HG02885 (cell line): ENCODE measurements at regions not wholly inside any gene's neighbourhood (a gene's known extent, or its start where the extent isn't known, plus 50 kb on each side); places are given as distances from the start of the nearest gene placed in this dataset.
"Not testable (repeated sequence)": the region's sequence is repeated elsewhere in the genome, so short reads cannot be mapped to it uniquely, and the experiment has no call there.

Experiments used
- ATAC-seq: cut with Tn5 transposase; IDR thresholded peaks from one replicate; pipeline ENCODE4 v1.9.1; 2021; ENCODE audit warnings: mild to moderate bottlenecking; ENCODE audit not compliant: unreplicated experiment, poor library complexity

GRCh38 chr14:97117693-97118092 lies 320.5 kb downstream of the VRK1 start:
- ATAC-seq, result no peak

DNA sequence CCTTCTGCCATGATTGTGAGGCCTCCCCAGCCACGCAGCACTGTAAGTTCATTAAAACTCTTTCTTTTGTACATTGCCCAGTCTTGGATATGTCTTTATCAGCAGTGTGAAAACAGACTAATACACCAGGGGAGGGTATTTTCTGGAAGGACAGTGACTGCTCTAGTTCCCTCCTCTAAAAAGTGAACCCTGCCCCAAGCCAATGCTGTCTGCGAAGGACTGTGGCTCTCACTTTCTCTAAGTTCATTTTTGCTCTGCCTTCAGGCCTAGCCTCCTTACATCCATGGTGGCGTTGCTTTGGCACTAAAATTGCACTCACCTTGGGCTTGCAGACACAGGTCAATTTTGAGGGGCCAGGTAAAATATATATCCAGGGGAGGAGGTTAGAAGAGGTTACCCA lies 323.0 kb downstream of the VRK1 start:
- no peak for ATAC-seq

GRCh38 chr14:97120611-97121031 lies 323.4 kb downstream of the VRK1 start:
- ATAC-seq, result peak; percentile 57

DNA sequence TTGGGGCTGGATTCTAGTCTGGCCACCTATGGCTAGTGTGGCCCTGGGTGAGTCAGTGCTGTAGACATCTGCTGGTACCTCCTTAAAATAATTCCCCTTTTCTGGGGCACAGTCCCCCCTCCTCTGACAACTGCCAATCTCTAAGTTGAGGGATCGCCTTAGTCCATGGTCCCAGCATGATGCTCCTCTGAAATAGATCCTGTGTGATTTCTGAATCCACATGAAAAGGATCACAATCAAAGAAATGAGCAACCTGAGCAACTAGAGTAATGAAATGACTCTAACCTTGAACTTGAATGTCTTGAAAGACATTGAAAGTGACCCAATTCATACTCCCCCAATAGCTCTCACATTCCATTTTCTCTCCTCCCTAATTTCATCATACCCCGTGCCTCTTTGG lies 332.5 kb downstream of the VRK1 start:
- no peak for ATAC-seq

- not testable (repeated sequence) for ATAC-seq
These were observed 338.7 kb downstream of the VRK1 start for GRCh38 chr14:97135847-97136246.

DNA sequence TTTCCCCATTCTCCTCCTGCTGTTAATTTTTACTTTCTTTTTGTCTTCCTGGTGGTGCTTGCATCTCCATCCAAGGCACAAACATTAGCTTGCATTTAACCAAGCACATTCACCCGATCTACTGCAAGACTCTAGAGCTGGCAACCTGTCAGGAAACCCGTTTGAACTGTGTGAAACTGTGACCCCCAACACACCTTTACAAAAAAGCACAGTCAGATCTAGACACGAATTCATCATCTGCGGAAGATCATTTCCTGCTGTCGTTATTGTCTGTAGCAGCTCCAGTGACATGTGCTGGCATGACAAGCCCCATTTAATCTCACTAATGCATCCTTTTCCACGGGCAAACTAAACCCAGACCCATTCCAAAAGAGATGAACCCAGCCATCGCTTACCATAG lies 340.5 kb downstream of the VRK1 start:
- no peak for ATAC-seq

DNA sequence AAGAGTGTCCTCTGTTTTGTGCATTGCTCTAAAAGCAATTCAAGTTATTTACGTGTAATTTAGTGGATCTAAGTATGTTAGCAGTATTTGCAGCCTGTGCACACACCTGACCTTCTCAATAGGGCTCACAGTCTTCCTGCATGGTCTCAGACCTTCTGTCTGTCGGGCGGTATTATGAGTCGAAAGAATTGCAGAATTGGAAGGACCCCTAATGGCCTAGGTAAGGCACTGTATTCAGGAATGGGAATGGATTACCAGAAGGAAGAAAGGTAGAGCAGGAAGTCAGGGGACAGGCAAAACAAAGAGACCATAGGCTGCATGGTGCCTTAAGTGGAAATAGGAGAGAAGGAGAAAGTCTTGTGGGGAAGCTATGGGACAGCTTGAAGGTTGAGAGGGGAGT lies 341.6 kb downstream of the VRK1 start:
- ATAC-seq, result no peak

DNA sequence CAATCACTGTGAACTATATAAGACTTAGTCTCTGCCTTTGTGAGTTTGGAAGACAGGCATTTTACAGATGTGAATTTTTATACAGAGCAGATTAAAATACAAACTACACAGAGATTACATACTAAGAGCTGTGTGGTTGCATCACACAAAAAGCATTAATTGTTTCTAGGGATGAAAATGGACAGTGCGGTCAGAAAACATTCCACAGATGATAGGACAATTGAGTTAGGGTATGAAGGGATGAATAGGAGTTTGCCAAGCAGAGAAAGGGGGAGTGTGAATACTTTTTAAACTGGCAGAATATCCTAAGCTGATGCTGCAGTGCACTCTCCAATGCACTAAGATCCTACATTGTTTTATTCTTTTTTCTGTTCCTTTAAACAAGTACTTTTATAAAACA lies 345.8 kb downstream of the VRK1 start:
- ATAC-seq, result no peak

GRCh38 chr14:97143456-97143855 lies 346.3 kb downstream of the VRK1 start:
- no peak for ATAC-seq

- ATAC-seq, result not testable (repeated sequence)
These were observed 350.8 kb downstream of the VRK1 start for GRCh38 chr14:97148021-97148420.

DNA sequence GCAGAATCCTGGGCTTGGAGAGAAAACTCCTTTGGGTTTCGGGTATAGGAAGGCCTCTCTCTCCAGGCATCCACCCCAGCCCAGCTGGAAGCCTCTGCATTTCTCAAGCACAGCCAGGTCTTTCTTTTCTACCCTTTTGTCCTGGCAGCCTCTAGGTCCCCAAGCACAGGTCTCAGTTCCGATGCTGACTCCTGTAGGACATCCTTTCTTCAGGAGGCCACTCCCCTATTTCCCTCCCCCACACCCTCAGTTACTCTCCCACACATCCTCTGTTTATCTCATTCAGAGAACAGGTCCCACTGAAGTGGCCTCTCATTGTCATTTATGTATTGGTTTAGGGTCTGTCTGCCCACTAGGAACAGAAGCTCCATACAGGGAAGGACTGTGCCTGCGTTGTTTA lies 352.6 kb downstream of the VRK1 start:
- no peak for ATAC-seq

- no peak for ATAC-seq
These were observed 356.3 kb downstream of the VRK1 start for GRCh38 chr14:97153527-97153926.

DNA sequence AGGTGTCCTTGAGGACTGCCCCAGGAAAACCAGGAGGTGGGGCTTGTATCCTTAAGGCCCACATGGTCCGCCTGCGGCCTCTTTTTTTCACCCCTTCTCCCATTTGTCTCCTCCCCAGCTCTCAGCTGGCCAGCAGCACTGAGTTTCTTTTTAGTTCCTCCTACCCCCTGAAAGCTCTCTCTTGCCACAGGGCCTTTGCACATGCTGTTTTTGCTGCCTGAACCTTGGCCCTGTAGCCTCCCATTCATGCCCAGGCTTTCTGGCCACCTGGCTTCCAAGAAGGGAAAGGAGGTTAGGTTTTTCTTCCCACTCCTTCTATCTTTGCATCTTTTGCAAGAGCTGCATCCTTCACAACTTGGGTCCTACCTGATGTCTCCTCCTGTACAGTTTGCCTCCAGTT lies 358.1 kb downstream of the VRK1 start:
- ATAC-seq, result no peak

DNA sequence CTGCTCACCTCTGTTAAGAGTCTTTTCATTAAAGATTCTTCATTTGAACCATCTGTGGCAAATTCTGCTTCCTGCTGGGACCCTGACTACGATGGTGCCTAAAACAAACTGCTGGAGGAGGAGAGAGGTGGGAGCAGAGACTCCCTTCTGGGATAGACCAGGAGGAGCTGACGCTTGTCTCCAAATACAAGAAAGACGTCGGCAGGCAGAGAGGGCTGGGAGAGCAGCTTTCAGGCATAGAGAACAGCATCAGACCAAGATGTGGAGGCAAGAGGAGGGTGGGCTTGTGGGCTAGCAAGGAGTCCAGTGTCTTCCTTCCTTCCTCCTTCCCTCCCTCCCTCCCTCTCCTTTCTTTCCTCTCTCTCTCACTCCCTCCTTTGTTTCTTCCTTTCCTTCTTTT lies 358.6 kb downstream of the VRK1 start:
- ATAC-seq, result no peak

GRCh38 chr14:97156705-97157104 lies 359.5 kb downstream of the VRK1 start:
- no peak for ATAC-seq

DNA sequence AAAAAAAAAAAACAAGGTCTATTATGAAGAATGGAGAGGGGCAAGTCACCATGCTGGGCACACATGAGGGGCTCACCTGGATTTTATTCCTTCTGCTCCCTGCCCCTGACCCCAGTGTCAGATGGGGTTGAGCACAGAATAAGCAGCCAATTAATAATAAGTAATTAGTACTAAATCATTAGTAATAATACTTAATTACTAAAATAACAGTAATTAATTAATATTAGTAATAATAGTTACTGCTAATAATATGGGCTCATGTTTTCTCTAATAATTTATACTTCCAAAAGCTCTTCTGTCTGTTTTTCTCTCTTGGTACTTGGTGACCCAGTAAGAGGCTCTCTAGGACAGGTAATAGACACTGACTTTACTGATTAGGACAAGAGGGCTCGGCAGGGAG lies 360.9 kb downstream of the VRK1 start:
- no peak for ATAC-seq

- ATAC-seq, result no peak
These were observed 361.9 kb downstream of the VRK1 start for GRCh38 chr14:97159124-97159523.

- no peak for ATAC-seq
These were observed 365.4 kb downstream of the VRK1 start for GRCh38 chr14:97162621-97163020.

GRCh38 chr14:97164021-97164420 lies 366.8 kb downstream of the VRK1 start:
- ATAC-seq, result no peak

DNA sequence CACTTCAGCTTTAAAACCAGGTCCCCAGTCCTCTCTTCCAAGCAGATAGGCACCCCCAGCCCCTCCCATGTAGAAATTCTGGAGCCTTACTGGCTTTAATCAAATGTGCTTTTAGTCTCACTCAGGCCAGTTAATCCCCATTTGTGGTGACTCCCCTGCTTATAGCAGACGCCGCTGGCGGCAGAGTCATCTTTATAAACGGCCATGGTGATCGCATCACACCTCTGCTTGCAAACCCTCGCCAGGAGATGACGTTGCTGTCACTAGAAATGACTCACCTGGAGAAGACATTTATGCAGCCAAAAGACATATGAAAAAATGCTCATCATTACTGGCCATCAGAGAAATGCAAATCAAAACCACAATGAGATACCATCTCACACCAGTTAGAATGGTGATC lies 369.3 kb downstream of the VRK1 start:
- ATAC-seq, result no peak

DNA sequence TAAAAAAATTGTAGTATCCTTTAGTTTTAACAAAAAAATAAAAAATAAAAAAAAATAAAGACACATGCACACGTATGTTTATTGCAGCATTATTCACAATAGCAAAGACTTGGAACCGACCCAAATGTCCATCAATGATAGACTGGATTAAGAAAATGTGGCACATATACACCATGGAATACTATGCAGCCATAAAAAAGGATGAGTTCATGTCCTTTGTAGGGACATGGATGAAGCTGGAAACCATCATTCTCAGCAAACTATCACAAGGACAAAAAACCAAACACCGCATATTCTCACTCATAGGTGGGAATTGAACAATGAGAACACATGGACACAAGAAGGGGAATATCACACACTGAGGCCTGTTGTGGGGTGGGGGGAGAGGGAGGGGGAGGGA lies 370.4 kb downstream of the VRK1 start:
- ATAC-seq, result not testable (repeated sequence)

DNA sequence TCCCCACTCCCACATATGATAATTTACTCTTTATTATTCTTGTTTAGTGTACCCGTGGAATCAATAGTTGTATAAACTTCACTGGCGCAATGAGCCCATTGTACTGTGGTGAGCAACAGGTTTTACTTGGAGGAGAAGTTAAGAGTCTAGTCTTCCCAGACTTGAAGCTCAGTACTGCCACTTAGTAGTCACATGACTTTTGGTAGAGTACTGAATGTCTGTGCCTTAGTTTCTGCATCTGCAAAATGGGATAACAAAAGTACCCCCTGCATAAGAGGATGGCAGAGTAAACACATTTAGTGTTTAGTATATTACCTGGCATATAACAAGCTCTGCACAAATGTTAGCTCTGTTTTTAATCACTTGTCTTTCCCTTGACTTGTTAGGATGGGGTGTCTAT lies 375.5 kb downstream of the VRK1 start:
- ATAC-seq, result no peak

DNA sequence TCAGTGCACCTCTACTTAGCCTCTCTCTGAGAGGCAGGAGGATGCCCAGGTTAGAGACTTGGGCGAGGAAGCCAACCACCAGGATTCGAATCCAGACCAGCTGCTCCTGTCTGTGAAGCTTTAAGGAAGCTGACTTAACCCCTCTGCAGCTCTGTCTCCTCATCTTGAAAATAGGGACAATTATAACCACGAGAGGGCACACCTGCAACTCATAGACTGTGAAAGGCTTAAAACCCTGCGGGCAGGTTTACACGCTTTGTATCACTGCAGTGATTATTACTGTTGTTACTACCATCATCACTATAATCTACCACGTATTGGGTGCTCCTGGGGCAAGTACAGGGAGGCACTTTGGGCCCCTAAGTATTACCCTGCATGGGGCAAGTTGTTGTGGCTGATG lies 379.8 kb downstream of the VRK1 start:
- no peak for ATAC-seq
